SH-SY5Y (cell line): ENCODE measurements at regions not wholly inside any gene's neighbourhood (a gene's known extent, or its start where the extent isn't known, plus 50 kb on each side); places are given as distances from the start of the nearest gene placed in this dataset.

Experiments used
- GATA2 ChIP-seq: IDR thresholded peaks from 2 replicates; pipeline ENCODE4 v1.6.1; 2011; ENCODE audit warnings: mild to moderate bottlenecking, low read depth, low read length
- GATA3 ChIP-seq: IDR thresholded peaks from 2 replicates; pipeline ENCODE4 v1.6.1; 2011; ENCODE audit warnings: low read depth, mild to moderate bottlenecking, low read length, moderate library complexity

GRCh38 chr13:75071796-75072195 lies 410.2 kb downstream of the TBC1D4 start:
- TF ChIP-seq GATA2: no peak
- no peak for TF ChIP-seq GATA3
